ENCODE measurements at regions not wholly inside any gene's neighbourhood (a gene's known extent, or its start where the extent isn't known, plus 50 kb on each side); places are given as distances from the start of the nearest gene placed in this dataset.
"Not testable (repeated sequence)": the region's sequence is repeated elsewhere in the genome, so short reads cannot be mapped to it uniquely, and the experiment has no call there.

DNA sequence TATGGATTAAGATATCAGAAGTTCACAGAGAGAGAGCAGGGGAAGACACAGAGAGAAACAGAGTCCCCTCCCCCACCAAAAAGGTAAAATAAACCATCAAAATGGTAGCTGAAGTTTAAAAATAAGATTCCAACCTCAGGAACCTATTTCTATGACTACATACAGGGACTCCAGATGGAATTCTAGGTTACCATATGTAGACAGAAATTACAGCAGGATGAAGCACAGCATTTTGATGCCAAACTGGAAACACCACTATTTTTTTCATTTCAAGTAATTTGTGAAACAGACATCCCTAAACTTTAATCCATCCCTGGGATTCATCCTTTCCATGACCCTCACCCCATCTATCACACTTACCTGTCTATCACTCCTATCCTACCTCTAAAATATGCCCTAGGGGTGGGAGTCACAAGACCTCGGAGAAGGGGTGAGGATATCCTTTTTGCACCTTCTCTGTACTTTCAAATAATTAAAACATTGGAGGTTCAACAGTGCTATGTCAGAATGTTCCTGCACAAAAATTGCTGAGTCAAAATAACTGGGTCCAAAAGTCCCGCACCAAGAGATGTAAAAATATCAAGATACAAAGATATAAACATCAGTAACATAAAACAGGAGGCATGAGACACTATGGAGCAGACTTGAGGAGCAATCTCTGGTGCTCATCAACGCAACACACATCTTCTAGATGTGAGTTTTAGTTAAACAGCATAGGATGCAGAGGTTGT, 344.5 kb upstream of the RASGEF1B start:
- no peak for DNase-seq (ENCODE audit: low read depth)

DNA sequence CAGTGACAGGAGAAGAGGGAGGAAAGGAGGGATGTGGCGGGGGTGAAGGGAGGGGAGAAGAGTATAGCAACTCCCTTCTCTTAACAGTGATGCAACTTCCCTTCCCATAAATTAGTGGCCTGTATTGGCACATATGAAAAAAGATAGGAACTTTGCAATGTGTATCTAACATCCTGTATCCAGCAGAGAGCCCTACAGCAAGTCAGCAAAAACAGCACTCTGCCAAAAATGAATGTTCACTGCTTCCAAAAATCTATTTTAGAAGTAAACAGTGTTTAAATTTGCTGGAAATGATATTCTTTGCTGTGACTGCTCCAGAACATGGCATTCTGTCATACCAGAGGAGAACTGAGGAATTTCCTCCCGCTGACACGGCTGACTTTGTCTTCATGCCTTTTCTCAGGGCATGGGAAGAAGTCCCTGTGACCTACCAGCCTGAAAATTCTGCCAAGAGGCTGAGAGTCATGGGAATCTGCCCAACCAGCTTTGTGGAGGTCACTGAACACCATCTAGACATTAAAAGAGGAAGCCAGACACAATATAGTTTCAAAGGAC, 343.4 kb upstream of the RASGEF1B start:
- DNase-seq (ENCODE audit: low read depth) = no peak

DNA sequence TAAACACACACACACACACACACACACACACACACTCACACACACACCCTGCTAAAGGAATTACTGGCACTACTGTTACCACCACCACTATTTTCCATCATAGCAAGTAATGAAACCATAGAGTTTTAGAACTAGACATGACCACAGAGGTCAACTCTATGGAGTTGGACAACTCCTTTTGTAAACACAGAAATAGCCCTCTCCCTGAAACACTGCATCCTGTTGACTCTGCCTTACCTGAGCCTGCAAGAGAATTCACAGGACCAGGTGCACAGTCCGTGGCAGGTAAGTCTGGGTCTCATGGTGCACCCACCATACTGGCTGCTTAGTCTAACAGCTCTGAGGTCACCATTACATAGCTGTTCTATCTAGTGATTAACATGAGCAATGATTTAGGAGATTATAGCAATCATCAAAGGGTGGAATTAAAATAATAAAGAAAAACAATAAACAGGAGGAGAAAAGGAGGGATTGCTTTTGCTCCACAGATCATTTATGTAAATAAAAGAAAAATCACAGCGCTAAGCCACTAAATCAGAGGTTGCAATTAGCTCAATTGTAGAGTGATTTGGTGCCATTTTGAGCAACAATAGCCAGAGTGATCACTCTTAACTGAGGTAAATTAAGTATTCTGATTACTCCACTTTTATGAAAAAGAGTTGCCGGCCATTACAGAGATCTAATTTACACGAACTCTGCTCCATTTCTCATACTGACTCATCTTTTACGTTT, 340.0 kb upstream of the RASGEF1B start:
- DNase-seq (ENCODE audit: low read depth) = no peak

DNA sequence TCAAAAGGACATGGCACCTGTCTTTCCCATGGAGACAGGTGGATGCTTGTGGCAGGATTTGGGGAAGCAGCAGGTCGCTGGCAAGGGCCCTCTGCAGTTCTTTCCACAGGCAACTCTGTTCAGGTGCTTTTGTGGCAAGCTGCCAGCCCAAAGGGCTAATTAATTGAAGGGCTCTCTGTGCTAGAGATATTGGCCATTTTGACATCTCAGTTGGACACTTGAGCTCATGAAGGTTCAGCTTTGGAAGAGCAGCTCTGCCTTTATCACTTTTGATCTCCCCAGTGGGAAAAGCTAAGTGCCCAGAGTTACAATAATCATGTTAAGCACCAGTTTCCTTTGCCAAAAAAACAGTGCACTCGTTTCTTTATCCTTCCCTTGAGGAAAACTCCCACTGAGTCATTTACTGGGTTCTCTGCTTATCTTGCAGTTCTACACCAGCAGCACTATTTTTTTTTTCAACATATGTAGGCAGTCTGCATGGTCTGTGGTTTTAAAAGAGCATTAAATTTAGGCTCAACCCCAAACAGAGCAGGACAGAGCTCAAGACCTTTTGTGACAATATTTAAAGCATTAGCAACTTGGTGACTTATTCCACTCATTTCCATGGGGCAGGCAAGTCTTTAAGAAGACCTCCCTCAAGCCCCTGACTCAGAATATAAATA, 336.4 kb upstream of the RASGEF1B start:
- DNase-seq (ENCODE audit: low read depth) = no peak

DNA sequence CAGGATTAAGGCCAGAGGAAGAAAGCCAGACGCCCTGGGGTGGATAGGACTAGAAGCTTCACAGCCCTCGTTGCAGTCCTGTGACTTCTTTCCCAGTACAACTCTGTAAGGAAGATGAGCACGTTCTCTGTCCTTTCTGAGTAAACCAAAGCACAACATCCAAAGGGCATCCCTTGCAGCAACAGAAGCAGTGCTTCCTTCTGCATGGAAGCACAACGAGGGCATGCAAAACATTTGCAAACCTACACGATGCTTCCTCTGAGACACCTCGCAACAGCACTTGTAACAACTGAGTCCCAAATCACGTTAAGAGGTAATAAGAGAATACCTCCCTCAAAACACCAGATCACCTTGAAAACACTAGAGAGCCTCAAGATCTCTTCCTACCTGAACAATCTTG, 335.7 kb upstream of the RASGEF1B start:
- no peak for DNase-seq (ENCODE audit: low read depth)

DNA sequence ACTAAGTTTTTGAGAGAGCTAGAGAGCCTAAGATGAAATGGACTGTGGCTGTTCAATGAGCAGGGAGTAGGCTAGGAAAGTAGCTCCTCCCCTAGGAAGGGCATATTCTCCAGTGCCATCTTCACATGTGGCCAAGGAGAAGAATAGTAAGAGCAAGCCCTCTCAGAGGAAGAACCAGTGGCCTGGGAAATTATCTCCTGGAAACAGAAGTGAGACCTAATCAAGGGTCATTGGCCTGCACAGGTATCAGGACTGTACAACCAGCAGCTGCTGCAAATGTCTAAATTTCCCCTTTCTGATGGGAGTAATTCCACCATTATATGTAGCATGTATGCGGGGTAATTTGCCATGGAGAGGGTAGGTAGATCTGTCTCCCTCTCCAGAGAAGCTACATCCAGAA, 334.8 kb upstream of the RASGEF1B start:
- no peak for DNase-seq (ENCODE audit: low read depth)

DNA sequence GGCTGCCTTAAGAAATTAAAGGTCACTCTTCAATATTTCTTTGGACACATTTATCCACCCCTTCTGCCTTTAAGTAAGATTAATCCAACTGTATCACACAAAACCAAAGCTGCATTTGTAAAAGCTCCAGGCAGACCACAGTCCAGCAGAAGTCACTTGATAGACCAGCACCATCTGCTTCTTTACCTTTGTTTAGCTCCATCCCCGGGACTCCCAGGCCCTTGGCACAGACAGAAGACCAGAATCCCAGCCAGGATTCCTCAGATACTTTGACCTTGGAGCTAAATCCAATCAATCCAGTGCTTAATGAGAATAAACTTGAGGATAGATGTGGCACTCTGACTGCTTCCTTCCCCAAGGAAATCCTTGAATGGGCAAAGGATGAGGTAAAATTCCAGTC, 333.1 kb upstream of the RASGEF1B start:
- DNase-seq (ENCODE audit: low read depth) = no peak

DNA sequence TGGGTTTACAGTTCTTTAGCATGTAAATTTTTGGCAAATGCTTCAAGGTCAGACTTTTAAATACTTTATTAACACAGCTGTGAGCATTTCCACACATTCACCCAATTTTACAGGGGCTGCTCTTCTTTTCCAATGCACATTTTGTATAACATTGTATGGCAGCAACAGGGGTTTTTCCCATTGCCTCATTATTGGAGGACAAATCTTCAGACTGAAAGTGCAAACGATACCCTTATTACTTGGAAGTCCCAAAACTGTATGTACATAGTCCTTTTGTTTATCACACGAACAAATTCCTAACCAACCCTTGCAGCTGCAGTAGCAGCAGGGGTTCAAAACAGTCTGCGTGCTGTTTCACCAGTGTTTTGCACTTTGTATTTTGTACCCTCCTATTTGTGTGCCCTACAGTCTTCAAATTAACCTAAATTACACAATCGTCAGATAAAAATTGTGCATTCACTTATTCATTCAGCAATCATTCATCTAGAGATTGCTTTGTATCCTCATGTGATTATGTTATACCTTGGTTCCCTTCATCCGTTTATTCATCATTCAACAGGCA, 330.7 kb upstream of the RASGEF1B start:
- DNase-seq (ENCODE audit: low read depth) = no peak

DNA sequence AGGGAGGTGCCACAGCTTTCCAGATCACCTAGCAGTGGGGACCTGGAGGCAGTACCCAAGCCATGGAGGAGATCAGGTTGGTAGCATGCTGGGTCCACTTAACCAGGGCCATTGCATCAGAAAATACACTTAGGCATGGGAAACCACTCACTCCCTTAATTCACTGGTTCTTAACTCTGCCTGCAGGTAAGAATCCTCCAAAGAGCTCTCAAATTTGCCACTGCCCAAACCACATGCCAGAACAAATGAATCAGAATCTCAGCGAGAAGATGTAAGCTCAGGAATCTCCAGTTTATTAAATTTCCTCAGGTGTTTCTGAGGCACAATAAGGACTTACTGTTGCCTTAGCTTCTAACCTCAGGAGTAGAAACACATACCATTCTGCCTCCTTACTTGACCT, 327.7 kb upstream of the RASGEF1B start:
- DNase-seq (ENCODE audit: low read depth) = no peak

DNA sequence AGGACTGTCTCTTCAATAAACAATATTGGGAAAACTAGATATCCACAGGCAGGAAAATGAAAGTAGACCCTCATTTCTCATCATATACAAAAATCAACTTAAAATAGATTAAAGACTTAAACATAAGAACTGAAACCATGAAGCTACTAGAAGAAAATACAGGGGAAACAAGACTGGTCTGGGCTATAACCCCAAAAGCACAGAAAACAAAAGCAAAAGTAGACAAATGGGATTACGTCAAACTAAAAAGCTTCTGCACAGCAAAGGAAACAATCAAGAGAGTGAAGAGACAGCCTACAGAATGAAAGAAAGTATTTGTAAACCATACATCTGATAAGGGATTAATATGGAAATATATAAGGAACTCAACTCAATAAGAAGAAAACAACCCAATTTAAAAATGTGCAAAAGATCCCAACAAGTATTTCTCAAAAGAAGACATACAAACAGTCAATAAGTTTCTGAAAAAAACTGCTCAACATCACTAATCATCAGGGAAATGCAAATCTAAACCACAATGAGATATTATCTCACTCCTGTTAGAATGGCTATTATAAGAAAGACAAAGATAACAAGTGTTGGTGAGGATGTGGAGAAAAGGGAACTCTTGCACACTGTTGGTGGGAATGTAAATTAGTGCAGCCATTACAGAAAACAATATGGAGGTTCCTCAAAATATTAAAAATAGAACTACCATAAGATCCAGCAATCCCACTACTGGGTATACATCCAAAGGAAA, 325.3 kb upstream of the RASGEF1B start:
- DNase-seq (ENCODE audit: low read depth) = no peak

DNA sequence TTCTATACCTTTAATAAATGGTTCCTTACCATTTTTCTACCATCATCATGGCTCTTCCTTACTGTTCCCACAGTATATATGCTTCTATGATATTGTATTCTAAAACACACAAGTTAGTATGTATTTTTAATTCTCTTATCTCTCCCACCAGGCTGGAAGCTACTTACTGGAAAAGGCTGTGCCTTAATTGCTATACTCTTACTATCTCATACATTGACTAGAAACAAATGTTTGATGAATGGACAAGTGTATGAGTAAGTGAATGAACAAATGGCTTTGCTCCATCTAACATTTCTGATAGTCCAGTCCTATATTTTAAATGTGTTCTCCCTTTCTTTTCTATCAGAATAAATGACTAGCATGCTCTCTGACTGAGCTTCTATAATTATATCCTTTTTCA, 320.8 kb upstream of the RASGEF1B start:
- DNase-seq (ENCODE audit: low read depth) = no peak

DNA sequence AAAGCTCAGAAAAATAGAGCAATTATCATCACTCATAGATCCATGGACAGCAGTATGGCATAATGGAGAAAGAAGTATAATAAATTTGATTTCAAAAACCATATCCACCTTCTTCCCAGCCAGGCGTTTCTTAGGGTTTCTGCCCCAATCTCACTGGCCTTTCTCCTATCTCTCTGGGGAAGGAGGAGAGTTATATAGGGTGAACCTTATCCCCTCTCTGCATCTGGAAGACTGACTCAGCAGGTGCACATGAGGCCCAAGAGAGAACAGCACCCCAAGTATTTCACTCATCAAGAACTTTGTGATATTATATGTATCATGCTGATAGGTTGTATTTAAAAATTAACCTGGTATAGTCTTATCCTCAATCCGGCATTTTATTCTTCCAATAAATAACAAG, 318.8 kb upstream of the RASGEF1B start:
- no peak for DNase-seq (ENCODE audit: low read depth)

DNA sequence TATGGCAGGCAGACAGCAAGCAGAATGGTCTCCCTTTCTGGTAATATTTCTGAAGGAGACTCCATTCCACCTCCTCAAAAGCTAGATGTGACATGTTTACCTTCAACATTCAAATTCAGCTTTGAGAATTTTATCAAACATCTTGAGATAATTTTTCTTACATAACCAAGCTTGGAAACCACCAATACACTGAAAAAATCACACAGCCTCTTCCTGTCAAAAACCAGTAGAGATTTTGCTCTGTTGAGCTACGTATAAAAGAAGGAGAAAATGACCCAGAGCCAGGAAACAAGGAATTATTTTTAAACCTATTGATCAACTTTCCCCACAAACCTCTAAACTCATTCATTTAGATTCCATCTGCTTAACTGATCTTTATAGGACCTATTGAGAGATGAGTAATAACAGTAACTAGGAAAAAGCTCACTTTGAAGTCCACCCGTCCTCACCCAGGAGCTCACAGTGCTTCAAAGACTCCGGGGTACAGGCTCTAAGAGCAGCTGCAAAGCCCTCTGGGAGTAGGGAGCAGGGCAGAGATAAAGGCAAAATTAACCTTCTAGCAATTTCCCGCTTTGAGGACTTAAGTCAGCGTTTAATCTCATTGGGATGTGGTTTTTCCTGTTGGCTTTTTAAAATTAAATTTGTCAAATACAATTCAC, 318.2 kb upstream of the RASGEF1B start:
- no peak for DNase-seq (ENCODE audit: low read depth)

DNA sequence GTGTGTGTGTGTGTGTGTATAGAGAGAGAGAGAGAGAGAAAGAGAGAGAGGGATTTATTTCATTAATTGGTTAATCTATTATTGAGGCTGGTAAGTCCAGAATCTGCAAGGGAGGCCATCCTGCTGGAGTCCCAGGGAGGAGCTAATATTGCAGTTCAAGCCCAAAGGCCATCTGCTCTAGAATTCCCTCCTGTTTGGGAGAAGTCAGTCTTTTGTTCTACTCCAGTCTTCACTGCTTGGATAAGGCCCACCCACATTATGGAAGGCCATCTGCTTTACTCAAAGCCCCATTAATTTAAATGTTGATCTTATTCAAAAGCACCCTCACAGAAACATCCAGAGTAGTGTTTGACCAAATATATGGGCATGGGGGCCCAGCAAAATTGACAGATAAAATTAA, 317.5 kb upstream of the RASGEF1B start:
- no peak for DNase-seq (ENCODE audit: low read depth)

DNA sequence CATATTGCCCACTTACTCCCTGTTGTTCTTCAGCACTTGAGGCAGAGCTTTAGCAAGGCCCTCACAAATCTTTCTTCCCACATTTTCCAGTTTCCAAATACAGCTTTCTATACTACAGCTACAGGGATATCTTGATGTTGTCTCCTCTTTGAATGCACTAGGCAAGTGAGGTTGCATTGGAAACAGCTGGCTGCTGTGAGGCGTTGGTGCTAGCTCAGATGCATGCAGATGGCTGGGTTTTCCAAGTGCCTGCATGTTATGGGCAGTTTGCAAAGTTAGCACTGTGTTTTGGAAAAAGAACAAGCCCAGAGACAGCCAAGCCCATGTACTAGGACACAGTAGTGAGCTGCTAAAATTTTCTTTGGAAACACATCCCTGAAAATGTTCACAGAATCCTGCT, 315.1 kb upstream of the RASGEF1B start:
- no peak for DNase-seq (ENCODE audit: low read depth)

DNA sequence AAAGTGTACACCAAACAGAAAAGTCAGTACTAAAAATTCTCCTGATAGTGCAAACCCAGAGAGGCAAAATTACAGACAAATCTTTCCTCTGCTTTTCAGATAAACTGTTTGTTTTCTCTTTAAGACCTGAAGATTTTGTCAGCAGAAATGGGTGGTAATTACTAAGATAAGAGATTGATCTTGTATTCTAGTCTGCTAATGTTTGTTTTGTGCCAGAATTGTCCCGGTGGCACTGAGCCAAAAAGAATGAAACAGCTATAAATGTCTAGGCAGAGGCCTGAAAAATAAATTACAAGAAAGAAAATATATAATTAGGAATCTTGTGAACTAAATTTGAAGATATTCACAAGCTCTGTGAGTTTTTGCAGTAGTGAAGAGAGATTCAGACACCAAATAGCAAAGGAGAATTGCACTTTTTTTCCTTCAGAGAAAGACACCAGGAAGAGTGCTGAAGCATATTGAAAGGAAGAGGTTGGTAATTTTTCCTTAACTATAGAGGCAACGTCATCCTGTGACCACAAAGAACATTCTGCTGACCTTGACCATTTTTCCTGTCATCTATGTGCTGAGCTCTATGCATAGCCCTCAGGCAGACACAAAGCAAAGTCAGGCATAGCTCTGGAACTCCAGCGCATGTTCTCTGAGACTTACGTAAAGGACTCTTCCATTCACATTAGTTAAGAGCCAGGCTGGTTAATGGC, 314.5 kb upstream of the RASGEF1B start:
- DNase-seq (ENCODE audit: low read depth) = no peak

DNA sequence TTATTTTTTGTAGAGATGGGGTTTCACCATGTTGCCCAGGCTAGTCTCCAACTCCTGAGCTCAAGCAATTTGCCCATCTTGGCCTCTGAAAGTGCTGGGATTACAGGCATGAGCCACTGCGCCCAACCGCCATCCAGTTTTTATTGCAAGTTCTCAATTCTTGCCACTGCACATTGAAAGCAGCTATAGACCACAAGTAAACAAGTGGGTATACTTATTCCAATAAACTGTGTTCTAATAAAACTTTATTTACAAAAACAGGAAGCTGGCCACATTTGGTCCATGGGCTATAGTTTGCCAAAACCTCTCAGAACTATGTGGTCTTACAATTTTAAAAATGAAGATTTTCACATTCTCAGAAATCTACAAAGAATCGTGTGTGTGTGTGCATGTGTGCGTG, 313.6 kb upstream of the RASGEF1B start:
- DNase-seq (ENCODE audit: low read depth) = no peak

DNA sequence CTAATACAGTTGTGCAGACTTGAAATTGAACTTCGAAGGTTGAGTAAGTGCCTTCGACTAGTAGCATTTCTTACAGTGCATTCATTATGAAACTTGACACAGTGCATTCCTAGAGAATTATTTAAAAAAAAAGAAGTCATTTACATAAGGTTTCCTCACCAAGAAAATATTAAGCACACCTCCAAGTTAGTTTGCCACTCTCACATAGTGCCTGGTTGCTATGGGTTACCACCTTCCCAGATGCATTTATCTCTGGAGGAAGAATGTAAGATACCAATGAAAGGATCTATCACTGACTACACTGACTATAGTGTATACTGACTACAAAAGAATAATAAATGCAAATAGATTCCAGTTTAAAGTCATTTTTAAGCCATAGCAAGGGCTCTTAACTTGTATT, 311.9 kb upstream of the RASGEF1B start:
- no peak for DNase-seq (ENCODE audit: low read depth)

DNA sequence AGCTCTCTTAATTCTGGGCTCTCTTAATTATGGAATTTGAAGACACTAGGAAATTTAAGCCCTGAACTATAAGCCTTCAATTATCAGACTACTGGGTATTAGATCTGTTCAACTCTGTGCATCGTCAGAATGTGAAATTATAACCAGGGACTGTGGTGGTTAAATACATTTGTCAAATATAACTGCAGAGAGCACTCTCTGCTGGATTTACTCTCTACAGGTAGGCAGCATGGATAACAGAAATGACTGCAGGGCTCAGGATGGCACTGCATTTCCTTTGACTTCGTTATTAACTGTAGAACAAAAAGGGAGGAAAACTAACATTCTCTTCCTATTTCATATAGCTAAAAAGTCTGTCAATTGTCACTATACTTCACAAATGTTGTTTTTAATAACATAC, 310.1 kb upstream of the RASGEF1B start:
- DNase-seq (ENCODE audit: low read depth) = no peak

DNA sequence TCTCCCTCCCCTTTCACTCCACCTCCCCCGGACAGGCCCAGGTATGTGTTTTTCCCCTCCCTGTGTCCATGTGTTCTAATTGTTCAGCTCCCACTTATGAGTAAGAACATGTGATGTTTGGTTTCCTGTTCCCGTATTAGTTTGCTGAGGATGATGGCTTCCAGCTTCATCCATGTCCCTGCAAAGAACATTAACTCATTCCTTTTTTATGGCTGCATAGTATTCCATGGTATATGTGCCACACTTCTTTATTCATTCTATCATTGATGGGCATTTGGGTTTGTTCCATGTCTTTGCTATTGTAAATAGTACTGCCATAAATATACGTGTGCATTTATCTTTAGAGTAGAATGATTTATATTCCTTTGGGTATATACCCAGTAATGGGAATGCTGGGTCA, 306.0 kb upstream of the RASGEF1B start:
- not testable (repeated sequence) for DNase-seq (ENCODE audit: low read depth)

DNA sequence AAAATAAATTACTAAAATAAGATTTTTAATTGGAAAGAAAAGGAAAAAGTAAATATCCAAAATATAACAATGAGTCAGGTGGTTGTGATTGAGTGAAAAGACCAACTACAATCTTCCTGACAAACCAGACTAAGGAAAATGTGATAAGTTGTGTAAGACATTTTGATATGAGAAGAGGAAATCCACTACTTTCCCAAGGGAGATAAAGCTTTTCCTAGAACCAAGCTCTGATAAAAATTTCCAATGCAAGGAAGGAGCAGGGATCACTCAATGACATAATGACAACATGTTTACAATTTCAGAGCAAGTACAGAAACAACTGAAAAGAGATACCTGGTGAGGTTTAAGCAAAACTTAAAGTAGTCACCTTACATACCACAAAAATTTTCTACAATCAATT, 305.1 kb upstream of the RASGEF1B start:
- no peak for DNase-seq (ENCODE audit: low read depth)
